ENCODE measurements at regions not wholly inside any gene's neighbourhood (a gene's known extent, or its start where the extent isn't known, plus 50 kb on each side); places are given as distances from the start of the nearest gene placed in this dataset.

DNA sequence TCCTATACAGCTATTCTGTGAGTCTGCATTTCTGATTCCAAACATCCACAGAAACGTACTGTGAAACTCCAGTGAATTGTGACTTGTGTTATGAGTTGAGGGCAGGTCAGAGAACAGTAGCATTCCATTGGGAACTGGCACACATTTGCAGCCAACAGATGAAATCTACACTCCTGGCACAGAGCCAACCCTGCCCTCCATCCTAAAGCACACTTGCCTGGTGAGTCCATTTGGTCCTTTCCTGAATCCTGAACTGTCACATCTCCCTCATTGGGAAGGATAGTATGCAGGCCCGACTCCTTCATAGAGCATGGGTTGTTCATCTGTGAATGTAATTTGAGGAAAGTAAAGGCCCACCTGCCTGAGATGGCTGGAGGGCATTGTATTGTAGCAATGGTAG lies 314.3 kb upstream of the RASGRP1 start:
- no peak for DNase-seq (ENCODE audit: low spot score)
- TF ChIP-seq, protein P1, sequence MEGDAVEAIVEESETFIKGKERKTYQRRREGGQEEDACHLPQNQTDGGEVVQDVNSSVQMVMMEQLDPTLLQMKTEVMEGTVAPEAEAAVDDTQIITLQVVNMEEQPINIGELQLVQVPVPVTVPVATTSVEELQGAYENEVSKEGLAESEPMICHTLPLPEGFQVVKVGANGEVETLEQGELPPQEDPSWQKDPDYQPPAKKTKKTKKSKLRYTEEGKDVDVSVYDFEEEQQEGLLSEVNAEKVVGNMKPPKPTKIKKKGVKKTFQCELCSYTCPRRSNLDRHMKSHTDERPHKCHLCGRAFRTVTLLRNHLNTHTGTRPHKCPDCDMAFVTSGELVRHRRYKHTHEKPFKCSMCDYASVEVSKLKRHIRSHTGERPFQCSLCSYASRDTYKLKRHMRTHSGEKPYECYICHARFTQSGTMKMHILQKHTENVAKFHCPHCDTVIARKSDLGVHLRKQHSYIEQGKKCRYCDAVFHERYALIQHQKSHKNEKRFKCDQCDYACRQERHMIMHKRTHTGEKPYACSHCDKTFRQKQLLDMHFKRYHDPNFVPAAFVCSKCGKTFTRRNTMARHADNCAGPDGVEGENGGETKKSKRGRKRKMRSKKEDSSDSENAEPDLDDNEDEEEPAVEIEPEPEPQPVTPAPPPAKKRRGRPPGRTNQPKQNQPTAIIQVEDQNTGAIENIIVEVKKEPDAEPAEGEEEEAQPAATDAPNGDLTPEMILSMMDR (IDR thresholded peaks at IDR 0.05), result no peak
- ATAC-seq (ENCODE audit: low FRiP score), result no peak

GRCh38 chr15:38879909-38880471 lies 315.4 kb upstream of the RASGRP1 start:
- peak; percentile 60 for ATAC-seq (ENCODE audit: low FRiP score)
- TF ChIP-seq, protein P1 (IDR thresholded peaks at IDR 0.05), result no peak
- DNase-seq (ENCODE audit: low spot score), result no peak

DNA sequence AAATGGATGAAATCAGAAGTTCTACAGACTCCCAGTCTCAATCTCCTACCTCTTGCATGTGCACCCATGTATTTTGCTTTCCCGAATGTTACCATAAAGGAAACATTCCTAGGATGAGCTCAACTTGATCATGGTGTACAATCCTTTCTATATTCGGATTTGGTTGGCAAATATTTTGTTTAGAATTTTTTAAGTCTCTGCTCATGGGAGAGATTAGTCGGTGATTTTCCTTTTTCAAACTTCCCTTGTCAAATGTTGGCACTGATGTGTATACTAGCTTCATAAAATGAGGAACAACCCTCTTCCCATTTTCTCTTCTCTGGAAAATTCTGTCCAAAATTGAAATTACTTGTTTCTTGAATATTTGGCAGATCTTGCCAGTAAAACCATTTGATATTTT lies 317.6 kb upstream of the RASGRP1 start:
- TF ChIP-seq, protein P1 (IDR thresholded peaks at IDR 0.05), result no peak
- no peak for ATAC-seq (ENCODE audit: low FRiP score)
- no peak for DNase-seq (ENCODE audit: low spot score)

GRCh38 chr15:38883987-38884386 lies 319.4 kb upstream of the RASGRP1 start:
- no peak for ATAC-seq (ENCODE audit: low FRiP score)
- TF ChIP-seq, protein P1 (IDR thresholded peaks at IDR 0.05), result no peak
- DNase-seq (ENCODE audit: low spot score), result no peak

- no peak for DNase-seq (ENCODE audit: low spot score)
- TF ChIP-seq, protein P1 (IDR thresholded peaks at IDR 0.05), result no peak
- no peak for ATAC-seq (ENCODE audit: low FRiP score)
Measured at GRCh38 chr15:38885001-38885400, 320.4 kb upstream of the RASGRP1 start.

DNA sequence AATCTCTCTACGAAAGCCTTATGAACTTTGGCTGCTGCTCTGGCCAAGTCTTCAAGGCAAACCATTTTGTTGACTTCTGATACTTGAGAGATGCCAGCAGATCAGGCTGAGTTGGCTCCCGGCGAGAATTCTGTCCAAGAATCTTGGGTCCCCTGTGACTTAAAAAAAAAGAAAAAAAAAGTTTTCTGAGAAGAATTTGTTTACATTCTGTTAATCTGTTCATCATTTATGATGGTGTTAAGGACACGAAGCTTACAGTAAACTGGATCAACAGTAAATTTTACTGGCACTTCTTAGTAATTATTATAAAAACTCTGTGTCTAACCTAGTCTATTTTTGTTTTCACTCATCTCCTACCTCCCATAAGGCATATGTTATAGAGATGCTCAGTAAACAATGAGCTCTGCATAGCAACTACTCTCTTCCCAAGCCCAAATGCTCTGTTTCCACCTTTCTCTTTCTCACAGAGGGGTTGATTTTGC lies 320.9 kb upstream of the RASGRP1 start:
- TF ChIP-seq, protein P1 (IDR thresholded peaks at IDR 0.05), result no peak
- ATAC-seq (ENCODE audit: low FRiP score), result no peak

More for the DNA sequence above, 320.9 kb upstream of the RASGRP1 start:
- no peak for DNase-seq (ENCODE audit: low spot score)
